SKM-1 (cell line): ENCODE measurements at regions not wholly inside any gene's neighbourhood (a gene's known extent, or its start where the extent isn't known, plus 50 kb on each side); places are given as distances from the start of the nearest gene placed in this dataset.
"Not testable (repeated sequence)": the region's sequence is repeated elsewhere in the genome, so short reads cannot be mapped to it uniquely, and the experiment has no call there.

Experiments used
- DNase-seq: peaks from one replicate; lab custom pipeline; 2025; ENCODE audit not compliant: unreplicated experiment; lab: John Stamatoyannopoulos, UW

GRCh38 chr10:118430190-118430589 is 88.1 kb upstream of the FAM204A start:
- no peak for DNase-seq

GRCh38 chr10:118423800-118424442 is 81.8 kb upstream of the FAM204A start:
- DNase-seq: peak; percentile 82

DNA sequence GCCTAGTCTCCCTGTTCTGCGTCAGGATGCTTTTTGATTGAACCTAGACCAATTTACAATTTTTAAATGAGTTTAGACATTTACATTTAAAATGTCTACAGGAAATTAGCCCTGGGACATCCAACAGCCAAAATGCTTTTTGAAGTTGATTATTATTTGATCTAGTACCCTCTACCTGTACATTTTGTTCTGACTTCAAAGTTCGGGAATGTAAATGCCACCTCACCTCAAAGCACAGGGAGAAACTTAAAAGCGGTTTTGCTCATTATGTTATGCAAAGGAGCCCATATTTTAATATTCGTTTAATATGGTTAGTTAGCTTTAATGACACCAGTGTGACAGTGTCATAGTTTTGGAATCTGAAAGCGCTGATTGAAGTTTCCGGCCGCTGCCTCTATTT is 80.1 kb upstream of the FAM204A start:
- DNase-seq: no peak

DNA sequence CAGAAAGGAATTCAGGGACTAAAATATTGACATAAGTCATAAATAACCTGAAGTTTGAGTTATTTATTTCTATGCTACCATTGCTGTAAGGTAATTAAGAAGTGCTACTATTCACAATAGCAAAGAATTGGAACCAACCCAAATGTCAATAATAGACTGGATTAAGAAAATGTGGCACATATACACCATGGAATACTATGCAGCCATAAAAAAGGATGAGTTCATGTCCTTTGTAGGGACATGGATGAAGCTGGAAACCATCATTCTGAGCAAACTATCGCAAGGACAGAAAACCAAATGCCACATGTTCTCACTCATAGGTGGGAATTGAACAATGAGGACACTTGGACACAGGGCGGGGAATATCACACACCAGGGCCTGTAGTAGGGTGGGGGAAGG is 77.9 kb upstream of the FAM204A start:
- DNase-seq: not testable (repeated sequence)

DNA sequence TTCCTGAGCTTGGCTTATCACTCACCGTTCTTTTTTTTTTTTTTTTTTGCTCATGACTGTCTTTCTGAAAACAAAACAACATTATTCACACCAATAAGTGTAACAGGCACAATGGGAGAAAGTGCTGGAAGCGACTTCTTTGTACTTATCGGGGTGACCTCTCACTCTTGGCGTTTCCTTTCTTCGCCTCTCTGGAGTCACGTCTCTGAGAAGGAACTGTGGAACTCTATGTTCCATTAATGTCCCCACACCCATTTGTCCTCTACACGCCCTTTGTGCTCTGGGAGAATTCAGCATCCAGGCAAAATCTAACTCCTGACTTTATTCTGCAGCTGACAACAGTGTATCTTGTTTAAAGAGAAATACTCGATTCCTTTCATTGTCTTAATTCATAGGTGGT is 70.8 kb upstream of the FAM204A start:
- DNase-seq: no peak

DNA sequence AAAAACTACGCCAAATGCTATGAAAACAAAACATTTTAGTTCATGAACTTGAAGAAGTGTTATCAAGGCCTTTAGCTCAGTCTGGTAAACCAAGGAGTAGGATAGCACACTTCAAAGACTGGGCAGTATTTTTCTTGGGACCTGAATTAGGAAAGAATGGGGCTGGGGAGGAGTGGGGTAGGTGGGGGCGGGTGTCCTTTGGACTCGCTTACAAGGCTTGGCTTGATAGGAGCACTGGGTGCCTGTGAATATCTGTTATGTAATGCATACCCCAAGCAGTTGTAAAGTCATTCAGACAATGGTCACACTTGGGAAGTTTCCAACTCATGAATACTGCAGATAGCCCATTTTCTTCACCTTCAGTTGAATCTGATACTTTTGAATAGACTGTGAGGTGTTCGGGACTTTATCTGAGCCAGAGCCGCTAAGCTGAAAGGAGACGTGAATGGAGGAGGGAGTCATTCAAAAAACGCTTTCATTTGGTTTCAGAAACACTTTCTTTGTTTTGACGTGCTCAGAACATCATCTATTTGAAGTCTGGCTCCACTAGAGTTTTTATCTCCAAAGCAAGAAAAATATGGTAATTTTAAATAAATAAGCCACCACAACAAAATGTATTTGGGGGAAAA is 70.1 kb upstream of the FAM204A start:
- no peak for DNase-seq

GRCh38 chr10:118409295-118409694 is 67.2 kb upstream of the FAM204A start:
- DNase-seq: no peak

GRCh38 chr10:118408181-118408580 is 66.1 kb upstream of the FAM204A start:
- no peak for DNase-seq

DNA sequence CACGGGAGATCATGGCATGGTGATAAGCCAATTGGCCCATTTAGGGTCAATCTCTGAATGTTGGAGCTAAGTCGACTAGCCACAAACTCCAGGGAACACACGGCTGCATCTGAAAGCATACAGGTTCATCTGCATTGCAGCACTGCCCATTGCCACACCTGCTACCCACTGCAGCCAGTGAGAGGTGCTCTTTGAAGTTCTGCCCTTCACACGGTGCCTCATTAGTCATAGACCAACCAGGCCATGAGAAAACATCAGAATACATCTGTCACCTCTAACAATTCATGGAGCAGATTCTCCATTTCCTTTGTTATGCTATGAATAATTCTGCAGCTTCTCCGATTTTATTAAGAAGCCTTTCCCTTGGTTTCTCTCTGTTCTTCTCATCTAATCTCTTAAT is 65.7 kb upstream of the FAM204A start:
- no peak for DNase-seq

- no peak for DNase-seq
Measured at GRCh38 chr10:118407026-118407425, 64.9 kb upstream of the FAM204A start.

- no peak for DNase-seq
Measured at GRCh38 chr10:118405928-118406327, 63.8 kb upstream of the FAM204A start.

- no peak for DNase-seq
Measured at GRCh38 chr10:118403967-118404366, 61.8 kb upstream of the FAM204A start.

DNA sequence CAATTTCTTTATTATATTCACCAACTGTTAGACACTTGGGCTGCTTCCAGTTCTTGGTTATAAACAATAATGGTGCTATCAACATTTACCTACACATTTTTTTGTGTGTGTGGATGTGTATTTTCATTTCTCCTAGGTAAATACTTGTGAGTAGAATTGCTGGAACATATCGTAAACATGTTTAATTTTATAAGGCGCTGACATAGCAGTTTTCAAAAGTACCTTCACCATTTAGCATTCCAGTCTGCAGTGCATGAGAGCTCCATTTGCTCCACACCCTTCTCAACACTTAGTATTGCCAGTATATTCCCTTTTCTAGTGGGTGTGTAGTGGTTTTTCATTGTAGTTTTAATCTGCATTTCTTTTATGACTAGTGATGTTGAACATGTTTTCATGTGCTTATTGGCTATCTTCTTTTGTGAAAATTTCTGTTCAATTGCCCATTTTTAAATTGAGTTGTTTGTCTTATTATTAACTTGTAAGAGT is 59.6 kb upstream of the FAM204A start:
- DNase-seq: no peak

DNA sequence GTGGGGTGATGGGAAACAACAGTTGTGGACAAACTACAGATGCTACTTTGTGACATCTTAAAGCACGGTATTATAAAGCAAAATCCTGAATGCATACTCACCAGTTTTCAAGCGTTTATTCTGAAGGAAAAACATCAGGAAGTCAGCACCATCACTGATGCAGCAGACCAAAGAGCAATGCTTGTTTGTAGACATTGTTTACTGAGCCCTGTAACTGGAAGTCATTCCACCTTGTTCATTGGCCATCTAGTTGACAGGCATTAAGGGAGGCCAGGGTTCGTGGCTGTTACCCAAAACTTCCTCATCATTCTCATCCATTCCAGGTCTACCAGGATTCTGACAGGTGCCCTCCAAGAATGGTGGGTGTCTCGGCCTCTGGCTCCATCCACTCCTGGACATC is 55.3 kb upstream of the FAM204A start:
- DNase-seq: no peak

GRCh38 chr10:118395947-118396346 is 53.8 kb upstream of the FAM204A start:
- no peak for DNase-seq

DNA sequence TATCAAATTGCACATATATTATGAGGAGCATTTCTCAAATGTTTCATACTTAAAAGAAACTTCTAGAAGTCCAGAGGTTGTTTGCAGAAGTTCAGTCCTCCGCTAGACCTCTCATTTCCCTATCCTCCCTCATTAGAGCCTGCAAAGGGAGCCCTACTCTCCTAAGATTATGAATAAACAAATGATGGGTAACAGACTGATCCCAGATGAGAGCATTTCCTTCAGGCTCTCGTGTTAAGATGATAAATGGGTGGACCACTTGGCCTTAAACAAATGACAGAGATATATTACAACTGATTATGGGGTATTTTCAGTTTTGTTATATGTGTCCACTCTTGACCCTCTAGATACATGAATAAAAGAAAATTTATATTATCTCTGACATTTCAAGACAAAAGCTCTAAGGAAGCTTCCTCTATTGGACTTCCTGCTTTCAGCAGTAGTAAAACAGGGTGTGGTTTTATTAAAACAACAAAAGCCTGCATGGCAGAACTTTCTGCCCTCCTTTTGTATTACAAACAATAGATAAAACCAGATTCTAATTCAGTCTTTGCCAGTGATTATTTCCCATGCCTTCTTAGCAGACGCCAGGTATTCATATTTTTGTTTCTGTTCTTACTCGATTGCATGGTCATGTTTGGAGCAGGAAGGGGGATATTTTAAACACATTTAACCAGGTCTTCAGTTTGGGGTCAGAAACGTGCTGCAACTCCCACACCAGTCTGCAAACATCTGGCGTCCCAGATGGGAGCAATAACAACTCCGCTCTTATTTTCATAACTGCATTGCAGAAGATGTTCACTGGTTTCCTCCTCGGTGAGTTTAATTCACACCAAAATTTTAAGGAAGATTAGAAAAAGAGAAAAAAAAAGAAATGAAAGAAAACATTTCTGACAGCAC is 52.4 kb upstream of the FAM204A start:
- DNase-seq: peak; percentile 45

DNA sequence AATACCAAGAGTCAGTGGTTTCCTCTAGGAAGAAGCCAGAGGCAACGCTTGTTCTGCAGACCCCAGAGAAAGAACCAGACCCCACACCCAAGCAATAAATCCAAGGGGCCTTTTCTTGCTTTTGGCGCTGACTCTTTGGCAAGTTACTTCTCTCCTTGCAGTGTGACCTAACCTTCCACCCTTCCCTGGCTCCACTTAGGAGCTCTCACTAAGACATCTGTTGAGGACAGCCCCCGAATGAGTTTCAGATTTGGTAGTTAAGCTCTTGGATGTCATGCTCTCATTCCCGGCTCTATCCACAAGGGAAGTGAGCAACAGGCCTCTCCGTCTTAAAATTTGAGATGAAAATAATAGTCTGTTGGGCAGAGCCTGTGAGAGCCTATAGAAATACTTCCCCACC is 50.6 kb upstream of the FAM204A start:
- DNase-seq: no peak
